Natural killer cell (primary cell): ENCODE measurements at regions not wholly inside any gene's neighbourhood (a gene's known extent, or its start where the extent isn't known, plus 50 kb on each side); places are given as distances from the start of the nearest gene placed in this dataset.

Experiments used
- ATAC-seq, 3 donors: fragments of 150-1000 bp in 2 of 3; fragments of 200-7000 bp in 1 of 3; cut with Tn5 transposase; 1 replicate in 1 of 3; 2 replicates in 2 of 3; pipeline ENCODE4 v1.10.0; 2021; ENCODE audit warnings: mild to moderate bottlenecking in 2 of 3, moderate library complexity in 2 of 3
- DNase-seq, 2 donors: peaks; one replicate each; pipeline versions ENCODE4 v3.0.0 to v3.0.0-alpha.2; 2013 to 2021; ENCODE audit warnings: mixed read lengths in 1 of 2
- H3K27ac ChIP-seq: one replicate; pipeline ENCODE4 v1.5.1; 2013; ENCODE audit warnings: mild to moderate bottlenecking, low read length
- H3K27me3 ChIP-seq: one replicate; pipeline ENCODE4 v1.6.1; 2013; ENCODE audit warnings: low read length; ENCODE audit not compliant: control insufficient read depth, insufficient read depth
- H3K36me3 ChIP-seq: one replicate; pipeline ENCODE4 v1.6.1; 2013; ENCODE audit warnings: low read length; ENCODE audit not compliant: control insufficient read depth, insufficient read depth
- H3K4me1 ChIP-seq: one replicate; pipeline ENCODE4 v1.6.1; 2013; ENCODE audit warnings: low read length; ENCODE audit not compliant: control insufficient read depth, insufficient read depth
- H3K4me3 ChIP-seq: one replicate; pipeline ENCODE4 v1.5.1; 2013; ENCODE audit warnings: low read length
- H3K9me3 ChIP-seq: one replicate; pipeline ENCODE4 v1.6.1; 2013; ENCODE audit warnings: low read length; ENCODE audit not compliant: control insufficient read depth, insufficient read depth
- H3K27ac Mint-ChIP-seq, 2 donors: one replicate each; pipeline ENCODE4 v1.8.0; 2022; ENCODE audit warnings: mild to moderate bottlenecking in 2 of 2, mixed read lengths in 2 of 2, moderate library complexity in 1 of 2
- H3K27me3 Mint-ChIP-seq, 2 donors: one replicate each; pipeline ENCODE4 v1.8.0; 2022; ENCODE audit warnings: low read depth in 2 of 2, mixed read lengths in 2 of 2
- H3K36me3 Mint-ChIP-seq: one replicate; pipeline ENCODE4 v1.8.0; 2022; ENCODE audit warnings: mixed read lengths
- H3K4me1 Mint-ChIP-seq, 2 donors: one replicate each; pipeline ENCODE4 v1.8.0; 2022; ENCODE audit warnings: mixed read lengths in 2 of 2
- H3K4me3 Mint-ChIP-seq: one replicate; pipeline ENCODE4 v1.8.0; 2022; ENCODE audit warnings: mild to moderate bottlenecking, moderate library complexity, mixed read lengths
- H3K9me3 Mint-ChIP-seq, 2 donors: one replicate each; pipeline ENCODE4 v1.8.0; 2022; ENCODE audit warnings: mixed read lengths in 2 of 2
- CTCF ChIP-seq: fragments of 200-600 bp; IDR thresholded peaks from one replicate; pipeline ENCODE4 v1.8.0; 2022; ENCODE audit warnings: antibody characterized with exemption
- WGBS: methylation state at CpG from one replicate; pipeline ENCODE4 v1.1.7; 2013; ENCODE audit warnings: missing lambda C conversion rate; ENCODE audit not compliant: insufficient coverage; 5-methylcytosine and 5-hydroxymethylcytosine counted together
- intact Hi-C: fragments of 100-400 bp; cut with micrococcal nuclease; formaldehyde crosslinking; loops from one replicate; pipeline ENCODE4 v1.14.2; 2022

- Histone ChIP-seq H3K9me3 (no peaks in the 10 kb centered on the region), H3K27me3 (no peaks in the 10 kb centered on the region), H3K4me3 (no peak overlapping the region), H3K27ac (no peak overlapping the region), H3K4me1 (peaks cover 17% of the 10 kb centered on the region), H3K36me3 (no peaks in the 10 kb centered on the region)
- no peaks in the 10 kb centered on the region for H3K27me3 Mint-ChIP-seq
- DNase-seq (no peak), ATAC-seq (no peak)
- intact Hi-C loops = no loop called here
- TF ChIP-seq CTCF = no peak
- WGBS = 97% methylated on average over 4 of the region's 4 CpGs
- no peaks in the 10 kb centered on the region for H3K36me3 Mint-ChIP-seq
- no peak overlapping the region for H3K4me3 Mint-ChIP-seq
- H3K4me1 Mint-ChIP-seq = peaks cover 30% of the 10 kb centered on the region in 2 donors
- no peaks in the 10 kb centered on the region for H3K9me3 Mint-ChIP-seq
- H3K27ac Mint-ChIP-seq = no peak overlapping the region
These were observed 142.9 kb upstream of the SLC4A4 start for GRCh38 chr4:71195924-71196323.

DNA sequence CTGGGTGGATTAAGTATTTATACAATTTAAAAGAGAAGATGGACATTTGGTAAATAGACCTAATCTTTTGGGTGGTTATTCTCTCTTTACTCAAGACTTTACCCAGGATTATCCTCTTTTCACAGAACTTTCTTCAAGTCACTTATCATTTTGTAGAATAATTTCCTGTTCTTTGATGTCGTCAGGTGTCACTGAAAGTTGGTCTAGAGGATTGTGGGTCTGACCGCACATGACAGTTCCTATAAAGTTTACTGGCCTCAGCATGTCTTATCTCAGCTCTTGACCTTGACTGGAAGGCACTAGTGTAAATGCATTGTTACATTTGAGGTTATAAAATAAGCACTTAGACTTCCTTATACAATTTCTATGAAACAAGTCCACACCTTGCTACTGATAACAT, 139.9 kb upstream of the SLC4A4 start:
- Mint-ChIP-seq H3K9me3 (no peaks in the 10 kb centered on the region), H3K36me3 (no peaks in the 10 kb centered on the region), H3K4me1 (peaks cover 28 to 31% of the 10 kb centered on the region in 2 donors), H3K27ac (peak overlapping the region; percentile 39 to 76), H3K27me3 (no peaks in the 10 kb centered on the region), H3K4me3 (peak overlapping the region; percentile 31)
- H3K4me3 ChIP-seq = no peak overlapping the region
- no peak for TF ChIP-seq CTCF
- intact Hi-C loops = no loop called here
- DNase-seq (peak in 1 of 2 donors; percentile 59), ATAC-seq (peak; percentile 79 to 97 (median 82))
- no peaks in the 10 kb centered on the region for H3K27me3 ChIP-seq
- H3K36me3 ChIP-seq = no peaks in the 10 kb centered on the region
- 10% methylated on average over 2 of the region's 2 CpGs for WGBS
- H3K4me1 ChIP-seq = peaks cover 19% of the 10 kb centered on the region
- no peaks in the 10 kb centered on the region for H3K9me3 ChIP-seq
- peak overlapping the region; percentile 29 for H3K27ac ChIP-seq

- H3K27me3 ChIP-seq = no peaks in the 10 kb centered on the region
- DNase-seq (no peak), ATAC-seq (no peak)
- H3K4me1 ChIP-seq = peaks cover 19% of the 10 kb centered on the region
- Mint-ChIP-seq H3K4me1 (peaks cover 34 to 42% of the 10 kb centered on the region in 2 donors), H3K27me3 (no peaks in the 10 kb centered on the region), H3K9me3 (no peaks in the 10 kb centered on the region), H3K27ac (no peak overlapping the region), H3K4me3 (no peak overlapping the region), H3K36me3 (no peaks in the 10 kb centered on the region)
- intact Hi-C loops = no loop called here
- H3K9me3 ChIP-seq = no peaks in the 10 kb centered on the region
- no peaks in the 10 kb centered on the region for H3K36me3 ChIP-seq
- no peak overlapping the region for H3K4me3 ChIP-seq
- 89% methylated on average over 2 of the region's 2 CpGs for WGBS
- no peak overlapping the region for H3K27ac ChIP-seq
- TF ChIP-seq CTCF = no peak
These were observed 137.8 kb upstream of the SLC4A4 start for GRCh38 chr4:71201057-71201456.

- Mint-ChIP-seq H3K4me3 (no peak overlapping the region), H3K9me3 (no peaks in the 10 kb centered on the region), H3K36me3 (no peaks in the 10 kb centered on the region), H3K4me1 (peaks cover 34 to 42% of the 10 kb centered on the region in 2 donors), H3K27me3 (no peaks in the 10 kb centered on the region), H3K27ac (no peak overlapping the region)
- H3K27ac ChIP-seq = no peak overlapping the region
- no peak overlapping the region for H3K4me3 ChIP-seq
- no peaks in the 10 kb centered on the region for H3K27me3 ChIP-seq
- intact Hi-C loops = no loop called here
- TF ChIP-seq CTCF = no peak
- H3K36me3 ChIP-seq = no peaks in the 10 kb centered on the region
- DNase-seq (no peak), ATAC-seq (no peak)
- H3K4me1 ChIP-seq = peaks cover 19% of the 10 kb centered on the region
- H3K9me3 ChIP-seq = no peaks in the 10 kb centered on the region
- WGBS = 100% methylated on average over 1 of the region's 3 CpGs
These were observed 136.8 kb upstream of the SLC4A4 start for GRCh38 chr4:71201817-71202576.
